Smooth muscle cell (in vitro differentiated cells): ENCODE measurements at regions not wholly inside any gene's neighbourhood (a gene's known extent, or its start where the extent isn't known, plus 50 kb on each side); places are given as distances from the start of the nearest gene placed in this dataset.

ENCODE experiments used
- DNase-seq: peaks from one replicate; lab custom pipeline; 2025; ENCODE audit not compliant: unreplicated experiment; lab: John Stamatoyannopoulos, UW
- H2AFZ ChIP-seq: fragments of 200-600 bp; sonication (generic); 2 replicates; pipeline ENCODE4 v1.6.0; 2016; ENCODE audit warnings: antibody characterized with exemption, low read depth, mild to moderate bottlenecking
- H3F3A ChIP-seq: fragments of 200-600 bp; sonication (generic); 2 replicates; pipeline ENCODE4 v1.6.0; 2017; ENCODE audit warnings: antibody characterized with exemption, low read depth
- H3K27ac ChIP-seq: fragments of 200-600 bp; sonication (generic); 2 replicates; pipeline ENCODE4 v1.5.1; 2016; ENCODE audit warnings: low read depth, mild to moderate bottlenecking
- H3K27me3 ChIP-seq: fragments of 200-600 bp; sonication (generic); 2 replicates; pipeline ENCODE4 v1.6.1; 2016; ENCODE audit warnings: low read depth, mild to moderate bottlenecking
- H3K36me3 ChIP-seq: fragments of 200-600 bp; sonication (generic); 2 replicates; pipeline ENCODE4 v1.5.1; 2016; ENCODE audit warnings: low read depth
- H3K4me1 ChIP-seq: fragments of 200-600 bp; sonication (generic); 2 replicates; pipeline ENCODE4 v1.5.1; 2016; ENCODE audit warnings: low read depth
- H3K4me2 ChIP-seq: fragments of 200-600 bp; sonication (generic); 2 replicates; pipeline ENCODE4 v1.6.0; 2016; ENCODE audit warnings: mild to moderate bottlenecking
- H3K4me3 ChIP-seq: fragments of 200-600 bp; sonication (generic); 2 replicates; pipeline ENCODE4 v1.5.1; 2016; ENCODE audit warnings: mild to moderate bottlenecking
- H3K79me2 ChIP-seq: fragments of 200-600 bp; sonication (generic); 2 replicates; pipeline ENCODE4 v1.6.0; 2016; ENCODE audit warnings: low read depth, mild to moderate bottlenecking
- H3K9ac ChIP-seq: fragments of 200-600 bp; sonication (generic); 2 replicates; pipeline ENCODE4 v1.6.0; 2016; ENCODE audit warnings: low read depth
- H3K9me3 ChIP-seq: fragments of 200-600 bp; sonication (generic); replicated peaks from 2 replicates; pipeline ENCODE4 v1.5.1; 2016; ENCODE audit warnings: low read depth
- H4K20me1 ChIP-seq: fragments of 200-600 bp; sonication (generic); 2 replicates; pipeline ENCODE4 v1.6.0; 2016; ENCODE audit warnings: low read depth
- CTCF ChIP-seq: fragments of 200-600 bp; sonication (generic); IDR thresholded peaks from 2 replicates; pipeline ENCODE4 v1.5.1; 2017; ENCODE audit warnings: borderline replicate concordance, mild to moderate bottlenecking, antibody characterized with exemption; ENCODE audit not compliant: insufficient read depth, poor library complexity, severe bottlenecking
- WGBS: methylation state at CpG from one replicate; pipeline ENCODE4 v1.1.7; 2016; ENCODE audit warnings: low lambda C conversion rate; 5-methylcytosine and 5-hydroxymethylcytosine counted together

DNA sequence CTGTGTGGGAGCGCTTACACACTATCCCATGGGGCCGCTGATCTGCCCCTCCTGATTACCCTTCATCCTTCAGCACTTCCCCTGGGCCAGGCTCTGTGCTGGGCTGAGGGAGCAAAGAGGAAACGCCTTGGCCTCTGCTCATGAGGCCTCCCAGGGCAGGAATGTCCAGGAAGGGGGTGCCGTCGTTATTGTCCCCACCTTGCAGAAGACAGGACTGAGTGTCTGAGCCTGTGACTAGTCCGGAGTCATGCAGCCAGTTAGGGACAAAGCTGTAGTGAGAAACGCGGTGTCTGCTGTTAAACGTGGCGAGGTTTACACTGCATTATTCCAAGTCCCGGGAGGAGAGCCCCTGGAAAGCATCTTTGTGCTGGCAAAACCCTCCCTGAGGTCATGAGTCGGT is 160.0 kb downstream of the TRIM29 start:
- Histone ChIP-seq H3K4me2 (no peak overlapping the region), H3K36me3 (no peaks in the 10 kb centered on the region), H3F3A (no peaks in the 10 kb centered on the region), H2AFZ (no peak overlapping the region), H4K20me1 (no peaks in the 10 kb centered on the region), H3K4me3 (no peak overlapping the region), H3K27me3 (no peaks in the 10 kb centered on the region), H3K27ac (no peak overlapping the region), H3K9me3 (no peaks in the 10 kb centered on the region), H3K9ac (no peak overlapping the region), H3K79me2 (no peaks in the 10 kb centered on the region), H3K4me1 (peaks cover 15% of the 10 kb centered on the region)
- DNase-seq: no peak
- TF ChIP-seq CTCF: no peak
- WGBS: 91% methylated on average over 12 of the region's 12 CpGs

DNA sequence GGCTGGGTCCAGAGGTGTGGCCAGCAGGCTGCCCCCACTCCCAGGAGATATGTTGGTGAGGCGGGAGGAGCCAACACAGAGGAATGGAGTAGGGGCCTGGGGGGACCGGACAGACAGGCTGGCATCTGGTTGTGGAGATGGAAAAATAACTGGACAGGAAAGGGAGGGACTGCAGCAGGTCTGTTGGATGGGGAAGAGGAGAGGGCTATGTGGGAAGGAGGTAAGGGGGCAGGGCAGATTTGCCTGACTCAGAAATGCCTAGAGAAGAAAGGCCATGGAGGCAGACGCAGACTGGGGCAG is 160.4 kb downstream of the TRIM29 start:
- no peak overlapping the region for H2AFZ ChIP-seq

DNA sequence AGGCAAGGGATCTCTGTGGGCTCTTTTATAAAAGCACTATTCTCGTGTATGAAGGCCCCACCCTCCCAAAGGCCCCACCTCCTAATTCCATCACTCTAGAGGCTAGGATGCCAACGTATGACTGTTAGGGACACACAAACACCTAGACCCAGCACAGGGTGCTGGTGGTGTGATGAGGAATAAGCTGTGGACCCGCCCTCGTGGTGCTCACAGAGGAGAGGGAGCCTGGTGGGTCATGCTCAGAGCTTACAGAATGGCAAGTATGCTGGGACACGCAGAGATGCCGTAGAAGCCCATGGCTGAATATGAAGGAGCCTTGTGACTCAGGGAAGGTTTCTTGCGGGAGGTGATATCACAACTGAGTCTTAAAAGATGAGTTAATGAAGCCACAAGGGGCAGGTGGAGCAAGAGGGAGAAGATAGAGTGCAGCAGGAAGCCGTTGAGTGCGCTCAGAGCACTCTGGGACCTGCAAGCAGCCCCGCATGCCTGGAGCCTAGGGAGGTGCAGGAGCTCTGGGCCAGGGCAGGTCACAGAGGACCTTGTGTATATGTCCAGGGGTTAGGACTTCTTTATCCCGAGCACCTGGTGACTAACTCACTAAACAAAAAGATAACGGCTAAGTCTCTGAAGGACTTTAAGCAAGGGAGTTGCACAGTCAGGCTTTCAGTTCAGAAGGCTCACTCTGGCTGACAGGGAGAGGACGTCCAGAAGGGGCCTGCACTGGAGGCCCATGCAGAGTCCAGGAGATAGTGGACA is 160.9 kb downstream of the TRIM29 start:
- Histone ChIP-seq H3K4me1 (peaks cover 15% of the 10 kb centered on the region), H3K27me3 (no peaks in the 10 kb centered on the region), H3K9ac (no peak overlapping the region)

More for the DNA sequence above, 160.4 kb downstream of the TRIM29 start:
- no peak overlapping the region for H3K27ac ChIP-seq
- H3K4me3 ChIP-seq: no peak overlapping the region
- DNase-seq: no peak
- H4K20me1 ChIP-seq: no peaks in the 10 kb centered on the region
- WGBS: 81% methylated on average over 3 of the region's 3 CpGs
- H3K9me3 ChIP-seq: no peaks in the 10 kb centered on the region
- no peaks in the 10 kb centered on the region for H3F3A ChIP-seq
- H3K9ac ChIP-seq: no peak overlapping the region
- no peaks in the 10 kb centered on the region for H3K36me3 ChIP-seq
- H3K4me1 ChIP-seq: peaks cover 15% of the 10 kb centered on the region
- no peaks in the 10 kb centered on the region for H3K79me2 ChIP-seq
- H3K4me2 ChIP-seq: no peak overlapping the region
- H3K27me3 ChIP-seq: no peaks in the 10 kb centered on the region
- TF ChIP-seq CTCF: no peak

More for the DNA sequence above, 160.9 kb downstream of the TRIM29 start:
- no peak for DNase-seq
- 83% methylated on average over 13 of the region's 13 CpGs for WGBS
- H4K20me1 ChIP-seq: no peaks in the 10 kb centered on the region
- no peak overlapping the region for H2AFZ ChIP-seq
- H3K36me3 ChIP-seq: no peaks in the 10 kb centered on the region
- H3K9me3 ChIP-seq: no peaks in the 10 kb centered on the region
- H3K4me3 ChIP-seq: no peak overlapping the region
- no peaks in the 10 kb centered on the region for H3F3A ChIP-seq
- H3K79me2 ChIP-seq: no peaks in the 10 kb centered on the region
- TF ChIP-seq CTCF: no peak
- H3K27ac ChIP-seq: no peak overlapping the region
- no peak overlapping the region for H3K4me2 ChIP-seq
